ENCODE measurements at regions not wholly inside any gene's neighbourhood (a gene's known extent, or its start where the extent isn't known, plus 50 kb on each side); places are given as distances from the start of the nearest gene placed in this dataset.
"Not testable (repeated sequence)": the region's sequence is repeated elsewhere in the genome, so short reads cannot be mapped to it uniquely, and the experiment has no call there.

DNA sequence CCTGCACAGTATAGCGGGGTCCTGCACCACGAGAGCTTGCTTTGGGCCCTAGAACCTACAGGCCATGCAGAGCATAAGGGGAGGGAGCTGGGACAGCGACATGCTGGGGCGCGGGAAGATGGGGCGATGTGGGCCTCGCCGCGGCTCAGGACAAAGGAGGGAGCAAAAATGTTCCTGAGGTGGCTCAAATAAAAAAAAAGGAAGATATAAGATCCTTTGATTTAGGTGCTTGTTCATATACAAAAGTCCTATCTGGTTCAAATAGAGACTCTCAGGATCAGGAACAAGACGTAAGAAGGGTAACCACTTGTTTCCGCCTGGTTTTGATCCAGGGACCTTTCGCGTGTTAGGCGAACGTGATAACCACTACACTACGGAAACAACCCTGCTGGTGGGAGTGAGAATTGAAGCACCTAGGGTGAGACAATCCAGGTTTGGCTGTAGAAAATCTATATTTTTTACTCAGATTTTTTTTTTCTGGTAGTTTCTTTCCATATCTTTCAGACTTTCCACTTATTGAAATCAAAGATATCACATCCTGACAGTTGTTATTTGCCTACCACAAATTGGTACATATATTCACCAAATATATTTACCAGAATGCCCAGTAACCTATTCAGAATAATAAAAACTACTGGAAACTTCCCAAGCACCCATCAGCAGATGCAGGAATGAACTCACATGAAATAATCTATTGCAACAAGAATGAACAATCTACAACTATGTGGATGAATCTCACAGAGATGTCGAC is 177.9 kb upstream of the ZNF184 start:
- TF ChIP-seq, protein P1, sequence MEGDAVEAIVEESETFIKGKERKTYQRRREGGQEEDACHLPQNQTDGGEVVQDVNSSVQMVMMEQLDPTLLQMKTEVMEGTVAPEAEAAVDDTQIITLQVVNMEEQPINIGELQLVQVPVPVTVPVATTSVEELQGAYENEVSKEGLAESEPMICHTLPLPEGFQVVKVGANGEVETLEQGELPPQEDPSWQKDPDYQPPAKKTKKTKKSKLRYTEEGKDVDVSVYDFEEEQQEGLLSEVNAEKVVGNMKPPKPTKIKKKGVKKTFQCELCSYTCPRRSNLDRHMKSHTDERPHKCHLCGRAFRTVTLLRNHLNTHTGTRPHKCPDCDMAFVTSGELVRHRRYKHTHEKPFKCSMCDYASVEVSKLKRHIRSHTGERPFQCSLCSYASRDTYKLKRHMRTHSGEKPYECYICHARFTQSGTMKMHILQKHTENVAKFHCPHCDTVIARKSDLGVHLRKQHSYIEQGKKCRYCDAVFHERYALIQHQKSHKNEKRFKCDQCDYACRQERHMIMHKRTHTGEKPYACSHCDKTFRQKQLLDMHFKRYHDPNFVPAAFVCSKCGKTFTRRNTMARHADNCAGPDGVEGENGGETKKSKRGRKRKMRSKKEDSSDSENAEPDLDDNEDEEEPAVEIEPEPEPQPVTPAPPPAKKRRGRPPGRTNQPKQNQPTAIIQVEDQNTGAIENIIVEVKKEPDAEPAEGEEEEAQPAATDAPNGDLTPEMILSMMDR (conservative IDR thresholded peaks at IDR 0.05; ENCODE audit: control insufficient read depth, insufficient read depth, low read depth, low read length) = peak; percentile 42
- DNase-seq (ENCODE audit: low read depth) = peak; percentile 79
- H3K4me3 ChIP-seq (ENCODE audit: control insufficient read depth, low read depth, low read length) = peak overlapping the region; percentile 27

DNA sequence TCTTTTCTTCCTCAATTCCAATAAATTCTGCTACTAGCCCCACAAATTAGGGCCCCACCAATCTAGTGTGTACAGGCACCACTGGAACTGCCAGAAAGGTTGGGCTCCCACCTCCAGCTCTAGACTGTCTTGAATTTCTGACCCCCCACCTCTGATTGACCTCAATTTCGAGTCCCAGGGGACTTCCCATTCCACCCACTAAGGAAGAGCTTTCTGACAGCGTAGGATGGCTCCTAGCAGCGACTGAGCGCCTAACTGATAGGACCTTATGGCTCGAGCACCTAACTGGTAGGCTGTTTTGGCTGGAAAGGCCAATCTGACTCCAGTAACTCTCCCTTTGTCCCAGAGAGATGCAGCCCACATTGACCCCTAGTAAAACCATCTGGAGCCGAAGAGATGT is 171.6 kb upstream of the ZNF184 start:
- DNase-seq (ENCODE audit: low read depth) = no peak
- no peak overlapping the region for H3K4me3 ChIP-seq (ENCODE audit: control insufficient read depth, low read depth, low read length)
- TF ChIP-seq, protein P1 (conservative IDR thresholded peaks at IDR 0.05; ENCODE audit: control insufficient read depth, insufficient read depth, low read depth, low read length) = no peak

- TF ChIP-seq, protein P1 (conservative IDR thresholded peaks at IDR 0.05; ENCODE audit: control insufficient read depth, insufficient read depth, low read depth, low read length) = no peak
- H3K4me3 ChIP-seq (ENCODE audit: control insufficient read depth, low read depth, low read length) = no peak overlapping the region
- DNase-seq (ENCODE audit: low read depth) = no peak
Observed at GRCh38 chr6:27642744-27643456, 170.0 kb upstream of the ZNF184 start.

DNA sequence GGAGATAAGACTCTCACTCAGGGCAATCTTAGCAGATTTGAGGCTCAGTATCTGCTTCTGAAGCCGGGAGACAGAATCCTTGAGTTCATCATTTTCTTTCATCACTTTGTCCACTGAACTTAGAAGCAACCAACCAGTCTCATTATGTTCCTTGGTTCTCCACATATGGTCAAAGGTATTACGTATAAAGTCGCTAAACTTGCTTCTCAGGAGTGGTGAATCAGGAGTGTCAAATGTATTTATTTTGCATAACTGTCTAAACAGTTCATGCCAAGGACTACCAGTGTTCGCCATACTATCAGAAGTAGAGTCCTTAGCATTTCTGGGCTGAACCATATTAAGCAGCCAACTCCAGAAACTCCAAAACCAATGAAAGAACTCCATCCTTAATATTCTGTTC is 163.0 kb upstream of the ZNF184 start:
- H3K4me3 ChIP-seq (ENCODE audit: control insufficient read depth, low read depth, low read length); DNase-seq (ENCODE audit: low read depth): not testable (repeated sequence)

DNA sequence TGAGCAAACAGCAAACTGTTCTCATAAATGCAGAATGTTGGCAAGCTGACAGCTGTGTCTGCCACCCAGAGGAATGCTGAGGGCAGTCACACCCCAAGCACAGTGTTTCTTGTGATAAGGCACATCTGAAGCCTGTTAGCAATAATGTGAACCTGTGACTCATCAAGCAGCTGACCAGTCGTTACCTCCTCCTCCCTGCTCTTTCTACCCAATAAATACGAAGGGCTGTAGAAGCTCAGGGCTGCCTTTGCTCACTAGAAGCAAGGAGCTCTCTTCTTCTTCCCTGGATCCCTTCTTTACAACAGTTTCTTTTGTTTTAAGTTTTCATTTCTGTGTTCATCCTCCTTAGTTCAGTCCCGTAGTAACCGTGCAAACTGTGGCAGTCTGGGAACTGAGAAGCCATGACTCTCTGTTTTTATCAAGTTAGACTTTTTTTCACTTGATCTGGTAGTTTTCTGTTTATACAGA is 160.3 kb upstream of the ZNF184 start:
- peak; percentile 19 for DNase-seq (ENCODE audit: low read depth)
- not testable (repeated sequence) for H3K4me3 ChIP-seq (ENCODE audit: control insufficient read depth, low read depth, low read length)

- H3K4me3 ChIP-seq (ENCODE audit: control insufficient read depth, low read depth, low read length) = no peak overlapping the region
- TF ChIP-seq, protein P1 (conservative IDR thresholded peaks at IDR 0.05; ENCODE audit: control insufficient read depth, insufficient read depth, low read depth, low read length) = no peak
- no peak for DNase-seq (ENCODE audit: low read depth)
Observed at GRCh38 chr6:27631609-27631916, 158.7 kb upstream of the ZNF184 start.

DNA sequence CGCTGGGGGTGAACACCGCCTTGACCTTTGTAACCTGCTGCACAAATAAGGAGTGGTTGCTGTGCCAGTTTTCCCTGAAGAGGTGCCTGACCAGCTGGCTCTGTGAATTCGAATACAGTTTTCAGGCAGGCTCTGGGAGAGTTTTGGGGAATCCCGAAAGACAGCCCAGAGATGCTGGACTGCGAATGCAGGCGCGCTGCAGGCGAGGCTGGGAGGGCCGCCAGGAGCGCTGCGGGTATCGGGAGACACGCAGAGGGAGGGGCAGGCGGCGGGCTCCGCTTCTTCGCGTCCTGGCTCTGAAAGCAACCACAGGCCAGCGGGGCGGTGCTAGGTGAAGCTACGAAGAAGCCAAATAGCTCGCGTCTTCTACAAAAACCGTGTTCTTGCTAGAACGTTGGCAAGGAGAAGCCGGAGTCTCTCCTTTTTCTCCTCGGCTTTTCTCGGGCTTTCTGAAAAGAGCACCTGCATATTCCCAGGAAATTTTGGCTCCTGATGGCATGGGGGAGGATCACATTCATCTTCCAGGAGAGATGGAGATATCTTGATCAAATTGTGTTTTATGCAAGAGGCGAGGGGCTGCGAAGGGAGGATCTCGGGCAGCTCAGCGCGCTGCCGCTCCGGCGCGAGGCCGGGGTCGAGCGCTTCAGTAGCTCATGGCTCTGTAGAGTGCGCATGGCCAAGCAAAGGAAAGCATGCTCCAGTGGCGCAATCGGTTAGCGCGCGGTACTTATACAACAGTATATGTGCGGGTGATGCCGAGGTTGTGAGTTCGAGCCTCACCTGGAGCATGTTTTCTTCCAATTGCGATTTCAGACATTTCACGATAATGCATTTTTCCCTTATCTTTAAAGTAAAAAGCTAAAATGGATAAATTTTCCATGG is 158.1 kb upstream of the ZNF184 start:
- DNase-seq (ENCODE audit: low read depth) = peak; percentile 82
- peak overlapping the region; percentile 74 for H3K4me3 ChIP-seq (ENCODE audit: control insufficient read depth, low read depth, low read length)
- TF ChIP-seq, protein P1 (conservative IDR thresholded peaks at IDR 0.05; ENCODE audit: control insufficient read depth, insufficient read depth, low read depth, low read length) = peak; percentile 3

Data from fibroblast of mammary gland (primary cell).